ENCODE measurements at regions not wholly inside any gene's neighbourhood (a gene's known extent, or its start where the extent isn't known, plus 50 kb on each side); places are given as distances from the start of the nearest gene placed in this dataset.

DNA sequence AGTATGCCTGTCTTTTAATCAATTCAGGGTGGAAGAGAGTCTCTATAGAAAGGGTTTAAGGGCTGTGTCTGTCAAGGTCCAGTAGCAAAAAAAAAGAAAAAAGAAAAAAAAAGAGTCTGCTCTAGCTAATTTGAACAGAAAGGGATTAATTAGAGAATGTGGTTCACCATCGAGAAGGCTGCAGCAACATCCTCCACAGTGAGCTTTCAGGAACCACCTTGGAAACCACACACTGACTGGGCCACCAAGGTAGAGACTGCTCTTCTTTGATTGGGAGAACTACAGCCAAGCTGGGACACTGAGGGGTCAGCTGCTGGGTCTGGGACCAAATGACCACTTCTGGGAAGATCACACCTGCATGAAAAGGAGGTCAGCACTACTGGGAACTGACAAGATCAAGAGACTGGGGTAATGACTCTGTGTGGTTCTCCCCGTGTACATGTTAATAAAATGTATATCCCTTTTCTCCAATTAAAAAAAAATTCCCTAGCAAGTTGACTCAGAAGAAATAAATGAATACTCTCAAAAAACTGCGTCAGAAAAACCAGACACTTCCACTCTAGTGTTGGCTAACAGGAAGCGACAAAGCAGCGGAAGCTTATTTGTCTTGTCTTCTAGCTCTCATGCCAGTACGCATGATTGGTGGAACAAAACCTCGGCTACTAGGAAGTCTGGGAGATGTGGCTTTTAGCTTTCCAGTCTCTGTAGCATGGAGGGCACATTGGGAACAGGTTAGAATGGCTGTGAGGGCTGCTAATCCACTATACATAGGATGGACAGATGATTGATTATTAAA, 60.0 kb upstream of the IVNS1ABP start:
- Mint-ChIP-seq H3K27me3 (ENCODE audit: insufficient read depth) (peaks cover 7% of the 10 kb centered on the region), H3K36me3 (ENCODE audit: low read depth) (peaks cover 6% of the 10 kb centered on the region; the same call in 1 of the 2 replicates), H3K4me1 (ENCODE audit: low read depth) (no peaks in the 10 kb centered on the region; the same call in 1 of the 2 replicates), H3K27ac (peak overlapping the region; percentile 61), H3K9me3 (peaks cover 5% of the 10 kb centered on the region), H3K4me3 (no peak overlapping the region)
- TF ChIP-seq, protein P1, sequence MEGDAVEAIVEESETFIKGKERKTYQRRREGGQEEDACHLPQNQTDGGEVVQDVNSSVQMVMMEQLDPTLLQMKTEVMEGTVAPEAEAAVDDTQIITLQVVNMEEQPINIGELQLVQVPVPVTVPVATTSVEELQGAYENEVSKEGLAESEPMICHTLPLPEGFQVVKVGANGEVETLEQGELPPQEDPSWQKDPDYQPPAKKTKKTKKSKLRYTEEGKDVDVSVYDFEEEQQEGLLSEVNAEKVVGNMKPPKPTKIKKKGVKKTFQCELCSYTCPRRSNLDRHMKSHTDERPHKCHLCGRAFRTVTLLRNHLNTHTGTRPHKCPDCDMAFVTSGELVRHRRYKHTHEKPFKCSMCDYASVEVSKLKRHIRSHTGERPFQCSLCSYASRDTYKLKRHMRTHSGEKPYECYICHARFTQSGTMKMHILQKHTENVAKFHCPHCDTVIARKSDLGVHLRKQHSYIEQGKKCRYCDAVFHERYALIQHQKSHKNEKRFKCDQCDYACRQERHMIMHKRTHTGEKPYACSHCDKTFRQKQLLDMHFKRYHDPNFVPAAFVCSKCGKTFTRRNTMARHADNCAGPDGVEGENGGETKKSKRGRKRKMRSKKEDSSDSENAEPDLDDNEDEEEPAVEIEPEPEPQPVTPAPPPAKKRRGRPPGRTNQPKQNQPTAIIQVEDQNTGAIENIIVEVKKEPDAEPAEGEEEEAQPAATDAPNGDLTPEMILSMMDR (IDR thresholded peaks at IDR 0.05): no peak
- DNase-seq: peak; percentile 32

DNA sequence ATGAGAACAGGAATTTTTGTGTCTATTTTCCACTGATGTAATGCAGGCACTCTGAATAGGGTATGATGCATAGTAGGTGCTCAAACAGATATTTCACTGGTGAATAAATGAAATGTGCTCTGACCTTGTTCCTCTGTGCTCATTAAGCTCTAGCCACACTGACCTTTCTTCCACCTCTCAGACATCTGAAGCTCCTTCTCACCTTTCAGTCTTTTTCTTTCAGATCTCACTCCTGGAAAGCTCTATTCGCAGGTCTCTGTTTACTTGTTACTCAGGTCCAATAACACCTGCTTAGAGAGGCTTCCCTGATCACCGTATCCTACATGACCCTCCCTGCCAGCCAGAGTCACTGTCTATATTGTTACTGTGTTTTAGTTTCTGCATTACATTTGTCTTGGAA, 59.2 kb upstream of the IVNS1ABP start:
- TF ChIP-seq, protein P1 (IDR thresholded peaks at IDR 0.05): no peak
- no peak overlapping the region for H3K27ac Mint-ChIP-seq
- H3K9me3 Mint-ChIP-seq: peaks cover 2% of the 10 kb centered on the region
- no peaks in the 10 kb centered on the region; the same call in 1 of the 2 replicates for H3K4me1 Mint-ChIP-seq (ENCODE audit: low read depth)
- peaks cover under 1% of the 10 kb centered on the region for H3K27me3 Mint-ChIP-seq (ENCODE audit: insufficient read depth)
- peaks cover 2% of the 10 kb centered on the region; the same call in 1 of the 2 replicates for H3K36me3 Mint-ChIP-seq (ENCODE audit: low read depth)
- DNase-seq: no peak
- H3K4me3 Mint-ChIP-seq: no peak overlapping the region

DNA sequence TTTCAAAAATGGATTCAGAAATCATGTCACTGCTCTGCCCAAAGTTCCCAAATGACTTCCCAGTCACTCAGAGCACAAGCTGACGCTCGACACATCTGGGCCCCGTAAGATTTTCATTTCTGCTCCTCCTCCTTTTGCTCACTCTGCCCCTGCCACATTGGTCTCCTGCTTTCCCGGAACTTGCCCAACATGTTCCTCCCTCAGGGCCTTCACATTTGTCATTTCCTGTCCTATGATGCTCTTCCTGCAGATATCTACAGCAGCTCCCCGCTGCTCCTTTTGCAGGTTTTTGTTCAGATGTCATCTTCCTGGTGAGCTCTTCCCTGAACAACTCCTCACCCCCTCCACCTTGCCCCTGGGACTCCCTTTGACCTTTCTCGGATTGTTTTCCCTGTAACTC, 58.5 kb upstream of the IVNS1ABP start:
- Mint-ChIP-seq H3K27ac (no peak overlapping the region), H3K9me3 (no peaks in the 10 kb centered on the region), H3K4me1 (ENCODE audit: low read depth) (no peaks in the 10 kb centered on the region; the same call in 1 of the 2 replicates), H3K36me3 (ENCODE audit: low read depth) (no peaks in the 10 kb centered on the region), H3K27me3 (ENCODE audit: insufficient read depth) (no peaks in the 10 kb centered on the region; the same call in 1 of the 2 replicates), H3K4me3 (no peak overlapping the region)
- DNase-seq: no peak
- TF ChIP-seq, protein P1 (IDR thresholded peaks at IDR 0.05): no peak

DNA sequence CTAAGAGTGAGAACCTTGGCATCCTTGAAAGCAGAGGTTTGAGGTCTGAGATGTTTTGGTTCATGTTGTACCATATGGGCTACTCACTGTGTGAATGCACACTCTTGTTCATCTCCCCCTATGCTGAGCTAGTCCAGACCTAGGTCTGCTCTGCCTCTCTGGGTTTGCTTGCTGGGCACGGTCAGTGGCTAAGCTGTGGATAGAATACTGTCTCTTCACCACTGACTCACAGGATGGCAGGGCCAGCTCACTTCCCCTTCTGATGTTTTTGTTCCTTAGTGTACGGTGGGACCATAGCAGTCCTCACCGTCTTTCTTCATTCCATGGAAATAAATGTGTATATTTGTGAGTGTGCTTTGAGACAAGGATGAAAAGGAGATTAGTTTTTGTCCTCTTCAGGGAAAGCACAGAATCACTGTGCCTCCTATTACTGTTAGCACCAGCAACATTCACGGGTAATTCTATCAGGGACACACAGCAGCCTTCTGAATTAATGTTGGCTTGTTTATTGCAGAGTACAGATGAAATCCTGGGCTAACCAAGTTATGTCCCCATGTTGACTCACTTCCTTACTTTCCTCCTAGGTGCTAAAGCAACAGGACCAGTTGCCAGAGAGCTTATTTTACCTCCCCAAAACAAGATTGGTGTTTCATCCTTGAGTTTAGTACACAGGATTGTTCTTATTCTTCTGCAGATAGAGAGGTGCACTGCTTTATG, 56.9 kb upstream of the IVNS1ABP start:
- peaks cover 12% of the 10 kb centered on the region for H3K4me1 Mint-ChIP-seq (ENCODE audit: low read depth)
- no peaks in the 10 kb centered on the region; the same call in 1 of the 2 replicates for H3K27me3 Mint-ChIP-seq (ENCODE audit: insufficient read depth)
- DNase-seq: peak; percentile 19
- no peaks in the 10 kb centered on the region for H3K9me3 Mint-ChIP-seq
- H3K27ac Mint-ChIP-seq: peak overlapping the region; percentile 79
- TF ChIP-seq, protein P1 (IDR thresholded peaks at IDR 0.05): no peak
- peak overlapping the region; percentile 55; the same call in 1 of the 2 replicates for H3K4me3 Mint-ChIP-seq
- no peaks in the 10 kb centered on the region for H3K36me3 Mint-ChIP-seq (ENCODE audit: low read depth)

DNA sequence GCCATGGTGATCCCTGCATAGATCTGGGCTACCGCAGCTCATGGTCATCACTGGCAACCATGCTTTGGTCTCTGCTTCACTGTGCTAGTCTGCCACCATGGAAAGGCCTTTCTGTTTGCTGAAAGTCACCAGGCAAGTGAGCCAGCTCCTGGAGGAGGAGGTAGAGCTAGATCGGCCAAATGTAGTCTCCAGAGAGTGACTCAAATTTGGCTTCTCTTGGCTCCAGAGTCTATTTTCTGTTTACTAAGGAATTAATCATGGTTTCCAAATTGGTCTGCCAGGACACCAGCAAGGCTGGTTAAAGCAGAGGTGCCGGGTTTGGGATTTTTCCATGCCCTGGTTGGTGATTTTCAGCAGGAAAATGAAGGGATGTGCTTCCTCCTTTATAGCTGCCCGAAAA, 52.7 kb upstream of the IVNS1ABP start:
- Mint-ChIP-seq H3K27me3 (ENCODE audit: insufficient read depth) (no peaks in the 10 kb centered on the region), H3K9me3 (no peaks in the 10 kb centered on the region)

More for the DNA sequence above, 52.7 kb upstream of the IVNS1ABP start:
- TF ChIP-seq, protein P1 (IDR thresholded peaks at IDR 0.05): no peak
- H3K27ac Mint-ChIP-seq: no peak overlapping the region
- DNase-seq: no peak
- no peak overlapping the region for H3K4me3 Mint-ChIP-seq
- no peaks in the 10 kb centered on the region for H3K36me3 Mint-ChIP-seq (ENCODE audit: low read depth)
- peaks cover 33% of the 10 kb centered on the region for H3K4me1 Mint-ChIP-seq (ENCODE audit: low read depth)

All from HFFc6 (cell line).